Epithelial cell of esophagus (primary cell): ENCODE measurements at regions not wholly inside any gene's neighbourhood (a gene's known extent, or its start where the extent isn't known, plus 50 kb on each side); places are given as distances from the start of the nearest gene placed in this dataset.

Source experiments
- DNase-seq: peaks from one replicate; pipeline ENCODE4 v3.0.0; 2010; ENCODE audit warnings: low read depth
- H3K4me3 ChIP-seq: 2 replicates; pipeline ENCODE4 v1.5.1; 2011; ENCODE audit warnings: mild to moderate bottlenecking, low read length, control low read depth
- TF ChIP-seq, protein P1 (sequence below): IDR thresholded peaks from 2 replicates; pipeline ENCODE4 v1.5.1; 2011; ENCODE audit warnings: low read depth, mild to moderate bottlenecking, low read length, control low read depth, inconsistent platforms; ENCODE audit not compliant: insufficient read depth; ENCODE audit errors: missing control alignments

- TF ChIP-seq, protein P1, sequence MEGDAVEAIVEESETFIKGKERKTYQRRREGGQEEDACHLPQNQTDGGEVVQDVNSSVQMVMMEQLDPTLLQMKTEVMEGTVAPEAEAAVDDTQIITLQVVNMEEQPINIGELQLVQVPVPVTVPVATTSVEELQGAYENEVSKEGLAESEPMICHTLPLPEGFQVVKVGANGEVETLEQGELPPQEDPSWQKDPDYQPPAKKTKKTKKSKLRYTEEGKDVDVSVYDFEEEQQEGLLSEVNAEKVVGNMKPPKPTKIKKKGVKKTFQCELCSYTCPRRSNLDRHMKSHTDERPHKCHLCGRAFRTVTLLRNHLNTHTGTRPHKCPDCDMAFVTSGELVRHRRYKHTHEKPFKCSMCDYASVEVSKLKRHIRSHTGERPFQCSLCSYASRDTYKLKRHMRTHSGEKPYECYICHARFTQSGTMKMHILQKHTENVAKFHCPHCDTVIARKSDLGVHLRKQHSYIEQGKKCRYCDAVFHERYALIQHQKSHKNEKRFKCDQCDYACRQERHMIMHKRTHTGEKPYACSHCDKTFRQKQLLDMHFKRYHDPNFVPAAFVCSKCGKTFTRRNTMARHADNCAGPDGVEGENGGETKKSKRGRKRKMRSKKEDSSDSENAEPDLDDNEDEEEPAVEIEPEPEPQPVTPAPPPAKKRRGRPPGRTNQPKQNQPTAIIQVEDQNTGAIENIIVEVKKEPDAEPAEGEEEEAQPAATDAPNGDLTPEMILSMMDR, result no peak
- no peak overlapping the region for H3K4me3 ChIP-seq
- no peak for DNase-seq
These were observed 262.6 kb downstream of the MAF start for GRCh38 chr16:79337906-79338305.

DNA sequence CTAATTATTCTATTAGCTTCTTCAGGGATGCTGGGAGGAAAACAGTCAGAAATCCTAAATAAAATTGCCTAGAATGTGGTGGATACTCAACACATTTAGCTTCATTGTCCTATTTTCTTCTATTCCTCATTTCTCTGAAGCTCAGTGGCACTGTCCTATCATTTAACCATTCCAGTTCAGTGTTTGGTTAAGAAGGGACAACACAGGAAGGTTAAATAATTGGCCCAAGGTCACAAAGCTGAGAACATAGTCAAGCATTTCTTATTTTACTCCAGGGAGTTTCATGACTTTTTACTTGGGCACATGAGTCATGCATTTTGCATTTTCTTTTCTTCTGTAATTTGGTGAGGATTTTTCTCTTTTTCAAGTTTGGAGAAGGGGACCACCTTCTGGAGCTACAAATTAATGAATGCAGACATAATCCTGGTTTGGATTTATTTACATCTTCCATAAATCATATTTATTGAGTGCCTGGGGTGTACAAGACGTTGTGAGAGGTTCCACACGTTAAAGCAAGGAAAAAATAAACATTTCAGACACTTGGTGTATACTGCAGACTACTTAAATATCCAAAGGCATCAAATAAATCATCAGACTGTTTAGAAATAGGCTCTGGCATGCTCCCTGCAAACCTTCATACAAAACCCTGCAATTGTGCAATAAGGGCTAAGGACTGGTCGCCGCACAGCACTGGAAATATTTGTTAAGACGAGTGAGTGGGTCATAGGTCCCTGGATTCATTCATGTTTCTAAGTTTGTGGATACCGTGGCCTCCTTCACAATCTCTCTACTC lies 263.9 kb downstream of the MAF start:
- H3K4me3 ChIP-seq, result no peak overlapping the region
- DNase-seq, result no peak
- TF ChIP-seq, protein P1, result no peak

- TF ChIP-seq, protein P1, result no peak
- no peak overlapping the region for H3K4me3 ChIP-seq
- DNase-seq, result no peak
These were observed 266.4 kb downstream of the MAF start for GRCh38 chr16:79334127-79334526.

DNA sequence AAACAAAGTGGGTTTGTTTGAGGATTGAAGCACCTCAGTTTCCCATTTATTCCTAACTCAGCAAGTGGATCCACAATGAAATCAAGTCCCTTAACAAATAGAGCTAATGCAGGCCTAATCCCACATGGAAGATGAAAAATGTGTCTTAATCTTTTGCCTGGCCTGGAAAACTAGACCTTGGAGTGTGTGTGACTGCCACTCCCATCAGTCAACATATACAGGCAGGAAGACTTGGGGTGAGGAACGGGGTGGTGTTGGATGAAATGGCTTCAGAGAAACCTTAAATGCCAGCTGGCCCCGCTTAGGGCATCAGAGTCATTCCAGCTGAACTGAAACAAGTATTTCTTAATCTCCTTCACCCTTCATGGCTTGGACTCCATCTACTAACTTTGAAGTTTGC lies 269.5 kb downstream of the MAF start:
- TF ChIP-seq, protein P1, result no peak
- no peak for DNase-seq
- H3K4me3 ChIP-seq, result no peak overlapping the region

- no peak overlapping the region for H3K4me3 ChIP-seq
- TF ChIP-seq, protein P1, result no peak
- no peak for DNase-seq
These were observed 270.6 kb downstream of the MAF start for GRCh38 chr16:79329967-79330366.

DNA sequence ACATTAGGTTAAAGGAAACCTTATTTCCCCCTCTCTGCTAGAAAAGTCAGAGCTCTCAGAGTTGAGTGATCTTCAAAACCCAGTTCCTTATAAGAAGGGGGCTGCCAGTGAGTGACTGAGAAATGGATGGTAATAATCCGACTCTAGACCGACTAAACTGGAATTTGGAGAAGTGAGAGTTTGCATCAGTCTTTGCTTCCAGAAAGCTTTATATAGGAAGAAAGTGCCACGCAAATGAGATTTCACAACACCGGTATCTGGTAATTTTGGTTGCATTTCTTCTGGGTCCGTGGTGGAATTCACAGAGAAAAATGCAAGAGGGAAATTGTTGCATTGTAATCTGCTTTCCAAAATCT lies 271.4 kb downstream of the MAF start:
- H3K4me3 ChIP-seq, result no peak overlapping the region
- no peak for DNase-seq
- TF ChIP-seq, protein P1, result no peak
